ENCODE measurements at regions not wholly inside any gene's neighbourhood (a gene's known extent, or its start where the extent isn't known, plus 50 kb on each side); places are given as distances from the start of the nearest gene placed in this dataset.

- no peaks in the 10 kb centered on the region for H3K79me1 ChIP-seq (ENCODE audit: low read length)
- WGBS (ENCODE audit: extremely low coverage, insufficient coverage, insufficient read length): no CpG with 5 or more reads among the region's 1 CpG
- H3K9ac ChIP-seq (ENCODE audit: low read length): no peak overlapping the region
- DNase-seq: no peak
- no peak overlapping the region for H3K23ac ChIP-seq (ENCODE audit: low read length)
- H3K4me1 ChIP-seq (ENCODE audit: control insufficient read depth in 1 of 2, insufficient read depth in 2 of 2, low read length in 2 of 2): peaks cover 0 to under 1% of the 10 kb centered on the region in 2 experiments
- no peak overlapping the region for H4K12ac ChIP-seq (ENCODE audit: low read depth, low read length)
- H3K79me2 ChIP-seq (ENCODE audit: control insufficient read depth, insufficient read depth, low read length, poor library complexity): no peaks in the 10 kb centered on the region
- no peaks in the 10 kb centered on the region for H3K9me3 ChIP-seq (ENCODE audit: insufficient read depth, low read depth, low read length)
- H2AK5ac ChIP-seq (ENCODE audit: low read length): no peak overlapping the region
- H2BK120ac ChIP-seq (ENCODE audit: insufficient read depth, low read length, poor library complexity): no peak overlapping the region
- H3K4me3 ChIP-seq (ENCODE audit: low read depth, low read length): no peak overlapping the region
- no peak overlapping the region for H2AFZ ChIP-seq (ENCODE audit: insufficient read depth, low read length, poor library complexity)
- no peak overlapping the region for H3K27ac ChIP-seq (ENCODE audit: low read depth, low read length)
- H2BK12ac ChIP-seq (ENCODE audit: low read length): no peak overlapping the region
- H3K4ac ChIP-seq (ENCODE audit: low read depth, low read length): no peak overlapping the region
- no peak overlapping the region for H3K4me2 ChIP-seq (ENCODE audit: low read length)
- no peaks in the 10 kb centered on the region for H3K36me3 ChIP-seq (ENCODE audit: control insufficient read depth in 1 of 2, insufficient read depth in 2 of 2, low read length in 2 of 2)
- H3K14ac ChIP-seq (ENCODE audit: low read length): no peak overlapping the region
- H4K8ac ChIP-seq (ENCODE audit: low read depth, low read length): no peak overlapping the region
- no peak overlapping the region for H4K91ac ChIP-seq (ENCODE audit: low read depth, low read length)
- no peak overlapping the region for H2BK5ac ChIP-seq (ENCODE audit: low read depth, low read length, poor library complexity)
- H3K27me3 ChIP-seq (ENCODE audit: insufficient read depth, low read length): no peaks in the 10 kb centered on the region
- no peak overlapping the region for H3K18ac ChIP-seq (ENCODE audit: low read length)
These were observed 58.7 kb upstream of the TBC1D5 start for GRCh38 chr3:17801131-17801530.

GRCh38 chr3:17800232-17800631, 57.8 kb upstream of the TBC1D5 start:
- H4K8ac ChIP-seq (ENCODE audit: low read depth, low read length): no peak overlapping the region
- no peak overlapping the region for H4K91ac ChIP-seq (ENCODE audit: low read depth, low read length)
- no peak overlapping the region for H3K14ac ChIP-seq (ENCODE audit: low read length)
- no peaks in the 10 kb centered on the region for H3K79me1 ChIP-seq (ENCODE audit: low read length)
- no peak overlapping the region for H3K27ac ChIP-seq (ENCODE audit: low read depth, low read length)
- no CpG with 5 or more reads among the region's 2 CpGs for WGBS (ENCODE audit: extremely low coverage, insufficient coverage, insufficient read length)
- no peak overlapping the region for H3K18ac ChIP-seq (ENCODE audit: low read length)
- H3K4me1 ChIP-seq (ENCODE audit: control insufficient read depth in 1 of 2, insufficient read depth in 2 of 2, low read length in 2 of 2): no peaks in the 10 kb centered on the region
- H3K9ac ChIP-seq (ENCODE audit: low read length): no peak overlapping the region
- no peak for DNase-seq
- H4K12ac ChIP-seq (ENCODE audit: low read depth, low read length): no peak overlapping the region
- no peak overlapping the region for H2AFZ ChIP-seq (ENCODE audit: insufficient read depth, low read length, poor library complexity)
- H3K36me3 ChIP-seq (ENCODE audit: control insufficient read depth in 1 of 2, insufficient read depth in 2 of 2, low read length in 2 of 2): no peaks in the 10 kb centered on the region
- no peak overlapping the region for H3K4me2 ChIP-seq (ENCODE audit: low read length)
- H3K27me3 ChIP-seq (ENCODE audit: insufficient read depth, low read length): no peaks in the 10 kb centered on the region
- H3K79me2 ChIP-seq (ENCODE audit: control insufficient read depth, insufficient read depth, low read length, poor library complexity): no peaks in the 10 kb centered on the region
- H3K23ac ChIP-seq (ENCODE audit: low read length): no peak overlapping the region
- H3K4ac ChIP-seq (ENCODE audit: low read depth, low read length): no peak overlapping the region
- H2BK5ac ChIP-seq (ENCODE audit: low read depth, low read length, poor library complexity): no peak overlapping the region
- H3K9me3 ChIP-seq (ENCODE audit: insufficient read depth, low read depth, low read length): no peaks in the 10 kb centered on the region
- H2AK5ac ChIP-seq (ENCODE audit: low read length): no peak overlapping the region
- H2BK120ac ChIP-seq (ENCODE audit: insufficient read depth, low read length, poor library complexity): no peak overlapping the region
- no peak overlapping the region for H3K4me3 ChIP-seq (ENCODE audit: low read depth, low read length)
- H2BK12ac ChIP-seq (ENCODE audit: low read length): no peak overlapping the region

- H3K14ac ChIP-seq (ENCODE audit: low read length): no peak overlapping the region
- no peaks in the 10 kb centered on the region for H3K9me3 ChIP-seq (ENCODE audit: insufficient read depth, low read depth, low read length)
- H3K18ac ChIP-seq (ENCODE audit: low read length): no peak overlapping the region
- H3K36me3 ChIP-seq (ENCODE audit: control insufficient read depth in 1 of 2, insufficient read depth in 2 of 2, low read length in 2 of 2): no peaks in the 10 kb centered on the region
- no peak for DNase-seq
- no peaks in the 10 kb centered on the region for H3K4me1 ChIP-seq (ENCODE audit: control insufficient read depth in 1 of 2, insufficient read depth in 2 of 2, low read length in 2 of 2)
- H3K79me1 ChIP-seq (ENCODE audit: low read length): no peaks in the 10 kb centered on the region
- no peak overlapping the region for H3K4ac ChIP-seq (ENCODE audit: low read depth, low read length)
- H2BK5ac ChIP-seq (ENCODE audit: low read depth, low read length, poor library complexity): no peak overlapping the region
- H3K27me3 ChIP-seq (ENCODE audit: insufficient read depth, low read length): no peaks in the 10 kb centered on the region
- no peak overlapping the region for H2BK120ac ChIP-seq (ENCODE audit: insufficient read depth, low read length, poor library complexity)
- H3K4me2 ChIP-seq (ENCODE audit: low read length): no peak overlapping the region
- H3K27ac ChIP-seq (ENCODE audit: low read depth, low read length): no peak overlapping the region
- H2BK12ac ChIP-seq (ENCODE audit: low read length): no peak overlapping the region
- H4K8ac ChIP-seq (ENCODE audit: low read depth, low read length): no peak overlapping the region
- no peaks in the 10 kb centered on the region for H3K79me2 ChIP-seq (ENCODE audit: control insufficient read depth, insufficient read depth, low read length, poor library complexity)
- H3K4me3 ChIP-seq (ENCODE audit: low read depth, low read length): no peak overlapping the region
- no peak overlapping the region for H4K12ac ChIP-seq (ENCODE audit: low read depth, low read length)
- no CpG with 5 or more reads among the region's 5 CpGs for WGBS (ENCODE audit: extremely low coverage, insufficient coverage, insufficient read length)
- no peak overlapping the region for H3K9ac ChIP-seq (ENCODE audit: low read length)
- H2AFZ ChIP-seq (ENCODE audit: insufficient read depth, low read length, poor library complexity): no peak overlapping the region
- H2AK5ac ChIP-seq (ENCODE audit: low read length): no peak overlapping the region
- no peak overlapping the region for H4K91ac ChIP-seq (ENCODE audit: low read depth, low read length)
- H3K23ac ChIP-seq (ENCODE audit: low read length): no peak overlapping the region
These were observed 56.9 kb upstream of the TBC1D5 start for GRCh38 chr3:17799312-17799711.

- Histone ChIP-seq H4K8ac (ENCODE audit: low read depth, low read length) (no peak overlapping the region), H3K79me2 (ENCODE audit: control insufficient read depth, insufficient read depth, low read length, poor library complexity) (no peaks in the 10 kb centered on the region)
These were observed 55.6 kb upstream of the TBC1D5 start for GRCh38 chr3:17798000-17798399.

More at GRCh38 chr3:17798000-17798399, 55.6 kb upstream of the TBC1D5 start:
- Histone ChIP-seq H2BK12ac (ENCODE audit: low read length) (no peak overlapping the region), H3K18ac (ENCODE audit: low read length) (no peak overlapping the region), H3K4me3 (ENCODE audit: low read depth, low read length) (no peak overlapping the region), H3K23ac (ENCODE audit: low read length) (no peak overlapping the region), H3K27ac (ENCODE audit: low read depth, low read length) (no peak overlapping the region), H3K4me1 (ENCODE audit: control insufficient read depth in 1 of 2, insufficient read depth in 2 of 2, low read length in 2 of 2) (no peaks in the 10 kb centered on the region), H3K79me1 (ENCODE audit: low read length) (no peaks in the 10 kb centered on the region), H3K9me3 (ENCODE audit: insufficient read depth, low read depth, low read length) (no peaks in the 10 kb centered on the region), H3K27me3 (ENCODE audit: insufficient read depth, low read length) (no peaks in the 10 kb centered on the region), H3K36me3 (ENCODE audit: control insufficient read depth in 1 of 2, insufficient read depth in 2 of 2, low read length in 2 of 2) (no peaks in the 10 kb centered on the region), H4K91ac (ENCODE audit: low read depth, low read length) (no peak overlapping the region), H3K4ac (ENCODE audit: low read depth, low read length) (no peak overlapping the region), H3K9ac (ENCODE audit: low read length) (no peak overlapping the region), H4K12ac (ENCODE audit: low read depth, low read length) (no peak overlapping the region), H2BK120ac (ENCODE audit: insufficient read depth, low read length, poor library complexity) (no peak overlapping the region), H2BK5ac (ENCODE audit: low read depth, low read length, poor library complexity) (no peak overlapping the region), H2AFZ (ENCODE audit: insufficient read depth, low read length, poor library complexity) (no peak overlapping the region), H3K4me2 (ENCODE audit: low read length) (no peak overlapping the region), H2AK5ac (ENCODE audit: low read length) (no peak overlapping the region), H3K14ac (ENCODE audit: low read length) (no peak overlapping the region)
- no peak for DNase-seq
